ENCODE measurements at regions not wholly inside any gene's neighbourhood (a gene's known extent, or its start where the extent isn't known, plus 50 kb on each side); places are given as distances from the start of the nearest gene placed in this dataset.

DNA sequence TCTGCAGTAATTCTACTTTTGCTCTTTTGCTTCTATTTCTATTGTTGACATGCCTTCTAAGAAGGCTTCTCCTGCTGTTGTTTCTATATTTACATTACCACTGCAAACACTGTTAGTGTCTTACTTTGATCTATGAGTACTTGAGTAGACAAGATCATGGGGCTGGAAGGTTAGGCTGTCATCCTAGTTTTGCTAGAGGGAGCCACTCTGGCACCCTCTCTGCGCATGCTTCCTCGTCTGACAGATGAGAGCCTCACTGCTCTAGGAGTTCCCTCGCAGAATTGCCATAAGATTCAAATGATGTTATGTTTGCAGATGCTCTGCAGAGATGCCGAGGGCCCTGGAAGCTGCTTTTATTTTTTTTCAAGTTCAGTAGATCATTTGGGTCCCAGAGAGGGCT lies 185.6 kb downstream of the RNF144A start:
- peaks cover 15% of the 10 kb centered on the region for H3K27me3 Mint-ChIP-seq (ENCODE audit: unreplicated experiment)
- no peak overlapping the region for H3K4me3 Mint-ChIP-seq (ENCODE audit: unreplicated experiment)
- no peak for DNase-seq (ENCODE audit: extremely low spot score, unreplicated experiment)
- H3K4me1 Mint-ChIP-seq (ENCODE audit: unreplicated experiment) = no peaks in the 10 kb centered on the region
- no peaks in the 10 kb centered on the region for H3K36me3 Mint-ChIP-seq (ENCODE audit: unreplicated experiment)
- TF ChIP-seq, protein P1, sequence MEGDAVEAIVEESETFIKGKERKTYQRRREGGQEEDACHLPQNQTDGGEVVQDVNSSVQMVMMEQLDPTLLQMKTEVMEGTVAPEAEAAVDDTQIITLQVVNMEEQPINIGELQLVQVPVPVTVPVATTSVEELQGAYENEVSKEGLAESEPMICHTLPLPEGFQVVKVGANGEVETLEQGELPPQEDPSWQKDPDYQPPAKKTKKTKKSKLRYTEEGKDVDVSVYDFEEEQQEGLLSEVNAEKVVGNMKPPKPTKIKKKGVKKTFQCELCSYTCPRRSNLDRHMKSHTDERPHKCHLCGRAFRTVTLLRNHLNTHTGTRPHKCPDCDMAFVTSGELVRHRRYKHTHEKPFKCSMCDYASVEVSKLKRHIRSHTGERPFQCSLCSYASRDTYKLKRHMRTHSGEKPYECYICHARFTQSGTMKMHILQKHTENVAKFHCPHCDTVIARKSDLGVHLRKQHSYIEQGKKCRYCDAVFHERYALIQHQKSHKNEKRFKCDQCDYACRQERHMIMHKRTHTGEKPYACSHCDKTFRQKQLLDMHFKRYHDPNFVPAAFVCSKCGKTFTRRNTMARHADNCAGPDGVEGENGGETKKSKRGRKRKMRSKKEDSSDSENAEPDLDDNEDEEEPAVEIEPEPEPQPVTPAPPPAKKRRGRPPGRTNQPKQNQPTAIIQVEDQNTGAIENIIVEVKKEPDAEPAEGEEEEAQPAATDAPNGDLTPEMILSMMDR (IDR thresholded peaks at IDR 0.05) = no peak
- no peak overlapping the region for H3K27ac Mint-ChIP-seq (ENCODE audit: unreplicated experiment)
- H3K9me3 Mint-ChIP-seq (ENCODE audit: unreplicated experiment) = no peaks in the 10 kb centered on the region

DNA sequence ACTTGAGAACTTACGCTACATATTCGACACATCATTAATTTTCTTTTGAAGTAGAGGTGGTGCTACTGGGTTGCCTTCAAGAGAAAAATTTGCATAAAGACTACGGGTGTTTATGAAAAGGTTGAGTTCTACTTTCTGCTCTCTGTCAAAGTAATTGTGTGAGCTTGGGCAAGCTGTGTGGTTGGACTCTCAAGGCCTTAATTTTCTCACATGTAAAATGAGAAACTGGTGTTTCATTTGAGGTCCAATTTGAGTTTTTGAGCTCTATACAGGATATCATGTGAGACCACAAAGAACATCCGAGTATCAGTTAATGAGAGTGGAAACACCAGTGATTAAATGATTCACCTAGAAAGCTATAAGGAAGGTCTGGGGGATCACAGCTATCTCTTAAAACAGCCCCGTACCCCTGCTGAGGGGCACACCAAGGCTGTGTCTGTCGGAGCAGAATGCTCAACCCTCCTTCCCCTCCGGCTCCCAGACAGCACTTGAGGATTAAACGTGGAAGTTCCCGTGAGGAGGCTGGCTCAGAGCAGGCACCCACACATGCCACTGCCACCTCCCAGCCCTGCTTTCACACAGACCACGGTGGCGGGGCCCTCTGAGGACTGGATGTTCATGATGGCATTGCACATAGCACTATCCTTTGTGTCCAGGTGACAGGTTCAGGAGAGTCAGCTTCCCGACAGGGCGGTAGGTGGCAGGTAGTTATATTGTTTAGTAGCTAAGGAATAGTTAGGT lies 191.8 kb downstream of the RNF144A start:
- DNase-seq (ENCODE audit: extremely low spot score, unreplicated experiment) = no peak
- Mint-ChIP-seq H3K36me3 (ENCODE audit: unreplicated experiment) (no peaks in the 10 kb centered on the region), H3K27me3 (ENCODE audit: unreplicated experiment) (peaks cover 9% of the 10 kb centered on the region), H3K4me3 (ENCODE audit: unreplicated experiment) (no peak overlapping the region), H3K27ac (ENCODE audit: unreplicated experiment) (no peak overlapping the region), H3K9me3 (ENCODE audit: unreplicated experiment) (peaks cover 2% of the 10 kb centered on the region), H3K4me1 (ENCODE audit: unreplicated experiment) (no peaks in the 10 kb centered on the region)
- TF ChIP-seq, protein P1 (IDR thresholded peaks at IDR 0.05) = no peak

DNA sequence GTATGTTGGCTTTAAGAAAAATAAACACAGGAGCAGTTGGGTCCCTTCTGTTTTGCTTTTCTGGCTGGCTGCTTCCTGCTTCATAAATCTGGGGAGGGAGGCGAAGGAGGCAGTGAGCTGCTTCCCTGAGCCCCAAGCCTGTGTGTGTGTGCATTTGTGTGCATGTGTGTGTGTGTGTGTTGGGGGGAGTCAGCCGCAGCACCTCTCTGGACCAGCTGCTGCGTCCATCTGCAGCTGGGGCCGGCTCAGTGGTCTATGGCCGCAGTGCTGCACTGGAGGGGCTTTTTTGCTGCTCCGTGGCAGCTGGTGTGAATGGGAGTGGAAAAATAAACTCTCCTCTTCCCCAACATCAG lies 192.3 kb downstream of the RNF144A start:
- TF ChIP-seq, protein P1 (IDR thresholded peaks at IDR 0.05) = no peak
- peaks cover 4% of the 10 kb centered on the region for H3K9me3 Mint-ChIP-seq (ENCODE audit: unreplicated experiment)
- no peaks in the 10 kb centered on the region for H3K36me3 Mint-ChIP-seq (ENCODE audit: unreplicated experiment)
- H3K4me3 Mint-ChIP-seq (ENCODE audit: unreplicated experiment) = no peak overlapping the region
- H3K4me1 Mint-ChIP-seq (ENCODE audit: unreplicated experiment) = no peaks in the 10 kb centered on the region
- DNase-seq (ENCODE audit: extremely low spot score, unreplicated experiment) = no peak
- peaks cover 9% of the 10 kb centered on the region for H3K27me3 Mint-ChIP-seq (ENCODE audit: unreplicated experiment)
- H3K27ac Mint-ChIP-seq (ENCODE audit: unreplicated experiment) = no peak overlapping the region

DNA sequence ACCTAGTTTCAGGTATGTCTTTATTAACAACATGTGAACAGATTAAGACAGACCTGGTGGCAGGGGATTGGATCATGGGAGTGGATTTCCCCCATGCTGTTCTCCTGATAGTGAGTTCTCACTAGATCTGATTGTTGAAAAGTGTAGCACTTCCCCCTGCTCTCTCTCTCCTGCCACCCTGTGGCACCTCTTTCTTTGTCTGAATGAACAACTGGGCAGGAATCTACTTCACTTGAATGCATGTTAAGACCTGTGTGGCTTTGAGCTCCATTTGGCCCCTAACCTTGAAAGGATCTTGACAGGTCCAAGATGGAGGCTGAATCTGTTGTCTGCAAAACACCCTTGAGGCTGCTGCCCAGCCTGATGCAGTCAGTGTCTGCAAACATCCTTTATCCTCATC lies 194.4 kb downstream of the RNF144A start:
- TF ChIP-seq, protein P1 (IDR thresholded peaks at IDR 0.05) = peak; percentile 31
- Mint-ChIP-seq H3K36me3 (ENCODE audit: unreplicated experiment) (no peaks in the 10 kb centered on the region), H3K4me1 (ENCODE audit: unreplicated experiment) (no peaks in the 10 kb centered on the region), H3K27ac (ENCODE audit: unreplicated experiment) (no peak overlapping the region), H3K27me3 (ENCODE audit: unreplicated experiment) (peaks cover 21% of the 10 kb centered on the region), H3K4me3 (ENCODE audit: unreplicated experiment) (no peak overlapping the region), H3K9me3 (ENCODE audit: unreplicated experiment) (peaks cover 7% of the 10 kb centered on the region)
- DNase-seq (ENCODE audit: extremely low spot score, unreplicated experiment) = peak; percentile 40

DNA sequence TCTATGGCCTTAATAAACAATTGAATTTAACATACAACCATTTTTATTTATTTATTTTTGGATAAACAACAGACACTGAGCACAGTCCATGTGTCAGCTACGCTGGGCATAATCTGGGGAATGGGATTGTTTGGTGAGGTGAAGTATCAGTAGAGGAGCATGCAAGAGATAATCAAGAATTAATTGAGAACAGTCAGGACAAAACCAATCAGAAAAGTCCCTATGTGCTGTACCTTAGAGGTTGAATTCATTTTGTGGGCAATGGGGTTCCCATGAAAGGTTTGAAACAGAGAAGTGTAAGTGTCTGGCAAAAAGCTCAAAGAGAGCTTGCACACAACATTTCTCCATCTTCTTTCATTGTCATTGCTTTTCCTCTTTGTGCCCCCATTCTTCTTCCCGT lies 198.2 kb downstream of the RNF144A start:
- no peak overlapping the region for H3K27ac Mint-ChIP-seq (ENCODE audit: unreplicated experiment)

More for the DNA sequence above, 198.2 kb downstream of the RNF144A start:
- H3K4me3 Mint-ChIP-seq (ENCODE audit: unreplicated experiment) = no peak overlapping the region
- H3K36me3 Mint-ChIP-seq (ENCODE audit: unreplicated experiment) = no peaks in the 10 kb centered on the region
- H3K9me3 Mint-ChIP-seq (ENCODE audit: unreplicated experiment) = peaks cover 7% of the 10 kb centered on the region
- no peak for DNase-seq (ENCODE audit: extremely low spot score, unreplicated experiment)
- TF ChIP-seq, protein P1 (IDR thresholded peaks at IDR 0.05) = no peak
- peaks cover 21% of the 10 kb centered on the region for H3K27me3 Mint-ChIP-seq (ENCODE audit: unreplicated experiment)
- no peaks in the 10 kb centered on the region for H3K4me1 Mint-ChIP-seq (ENCODE audit: unreplicated experiment)
